Hematopoietic multipotent progenitor cell treated with erythropoietin and hydrocortisone succinate and interleukin-3 and kit ligand, for 6 days (in vitro differentiated cells): ENCODE measurements at regions not wholly inside any gene's neighbourhood (a gene's known extent, or its start where the extent isn't known, plus 50 kb on each side); places are given as distances from the start of the nearest gene placed in this dataset.
"Not testable (repeated sequence)": the region's sequence is repeated elsewhere in the genome, so short reads cannot be mapped to it uniquely, and the experiment has no call there.

Experiments used
- DNase-seq: peaks from one replicate; pipeline ENCODE4 v3.0.0-alpha.2; 2015

DNA sequence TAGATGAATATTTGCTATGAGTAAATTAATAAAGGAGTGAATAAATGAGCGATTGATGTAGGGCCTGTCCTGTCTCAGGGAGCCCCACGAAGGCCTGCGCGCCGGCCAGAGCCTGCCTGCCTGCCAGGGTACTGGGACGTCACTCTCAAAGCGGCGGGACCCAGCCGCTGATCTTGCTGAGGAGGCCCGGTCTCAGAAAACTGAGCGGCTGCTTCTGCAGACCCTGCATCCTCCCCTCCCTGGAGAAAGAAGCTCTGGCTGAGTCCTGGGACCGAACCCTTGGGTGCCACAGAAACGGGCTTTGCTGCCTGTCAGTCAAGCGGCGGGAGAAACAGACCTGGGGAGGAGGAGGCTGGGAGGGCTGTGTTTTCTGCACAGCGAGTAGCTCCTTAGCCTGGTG lies 91.6 kb upstream of the B3GAT1 start:
- no peak for DNase-seq

DNA sequence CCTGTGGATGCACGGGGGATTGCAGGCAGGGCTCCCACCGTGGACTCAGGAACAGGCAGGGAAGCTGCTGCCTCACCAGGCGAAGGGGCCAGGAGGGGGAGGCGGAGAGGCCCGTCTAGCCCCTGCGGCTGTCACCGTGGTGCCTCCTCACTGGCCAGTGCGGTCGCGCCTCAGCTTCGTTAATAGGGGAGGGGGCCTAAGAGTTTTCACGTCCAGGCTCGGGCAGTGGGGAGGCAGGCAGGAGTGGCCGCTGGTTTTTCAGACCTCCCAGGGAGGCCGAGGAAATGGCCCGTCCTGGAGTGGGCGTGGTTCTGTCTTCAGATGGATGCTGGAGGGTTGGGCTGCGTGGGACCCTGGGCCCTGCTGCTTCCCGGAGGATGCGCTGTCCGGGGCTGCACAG lies 91.1 kb upstream of the B3GAT1 start:
- DNase-seq = no peak

DNA sequence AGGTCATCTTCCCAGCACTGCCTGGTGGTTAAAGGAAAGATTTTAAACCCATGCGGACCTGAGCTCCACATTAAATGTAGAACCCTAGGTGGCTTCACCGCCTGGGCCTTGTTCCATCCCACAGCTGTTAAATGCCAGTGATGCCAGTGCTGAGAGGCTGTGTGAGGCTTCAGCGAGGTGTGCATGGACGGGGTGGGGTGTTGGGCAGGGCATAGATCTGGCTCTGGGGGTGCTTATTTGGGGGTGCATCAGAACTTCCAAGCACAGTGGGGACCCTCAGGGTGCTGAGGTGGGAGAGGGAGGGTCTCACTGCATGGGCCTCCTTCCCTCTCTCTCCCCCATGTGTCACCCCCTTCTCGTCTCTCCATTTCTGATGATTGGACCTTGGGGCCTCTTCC lies 90.1 kb upstream of the B3GAT1 start:
- no peak for DNase-seq

DNA sequence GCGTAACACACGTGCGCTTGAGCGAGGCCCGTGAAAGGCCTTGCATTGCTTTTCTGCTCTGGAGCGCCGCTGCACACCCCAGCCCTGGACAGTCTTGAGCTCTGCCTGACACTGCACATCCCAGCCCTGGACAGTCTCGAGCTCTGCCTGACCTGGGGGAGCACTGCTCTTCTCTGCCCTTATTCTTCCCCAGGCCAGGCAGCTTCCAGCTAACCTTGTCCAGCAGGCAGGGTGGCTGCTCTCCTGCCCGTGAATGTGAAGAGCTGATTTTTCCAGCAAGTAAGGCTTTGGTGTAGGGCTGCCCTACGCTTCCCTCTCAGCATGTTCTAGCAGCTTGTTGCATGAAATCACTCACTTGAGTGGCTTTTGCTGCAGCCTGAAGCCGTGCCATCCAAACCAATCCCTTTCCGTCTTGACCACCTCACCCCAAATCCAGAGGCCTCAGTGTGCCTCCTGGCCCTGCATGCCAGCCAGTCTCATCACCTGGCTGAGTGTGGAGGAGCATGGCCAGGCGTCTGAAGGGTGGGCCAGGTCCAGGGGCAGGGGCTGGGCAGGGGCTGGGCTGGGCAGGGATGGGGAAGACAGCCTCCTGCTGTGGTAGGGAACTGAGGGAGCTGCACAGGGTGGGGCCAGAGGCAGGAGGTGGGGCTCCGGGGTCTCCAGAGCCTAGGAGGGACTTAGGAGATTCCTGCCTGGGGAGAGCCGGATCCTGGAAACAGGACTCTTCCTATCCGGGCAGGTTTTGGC lies 89.5 kb upstream of the B3GAT1 start:
- DNase-seq = no peak

- DNase-seq = no peak
Measured at GRCh38 chr11:134500621-134501020, 88.6 kb upstream of the B3GAT1 start.

GRCh38 chr11:134499990-134500389 lies 87.9 kb upstream of the B3GAT1 start:
- no peak for DNase-seq

DNA sequence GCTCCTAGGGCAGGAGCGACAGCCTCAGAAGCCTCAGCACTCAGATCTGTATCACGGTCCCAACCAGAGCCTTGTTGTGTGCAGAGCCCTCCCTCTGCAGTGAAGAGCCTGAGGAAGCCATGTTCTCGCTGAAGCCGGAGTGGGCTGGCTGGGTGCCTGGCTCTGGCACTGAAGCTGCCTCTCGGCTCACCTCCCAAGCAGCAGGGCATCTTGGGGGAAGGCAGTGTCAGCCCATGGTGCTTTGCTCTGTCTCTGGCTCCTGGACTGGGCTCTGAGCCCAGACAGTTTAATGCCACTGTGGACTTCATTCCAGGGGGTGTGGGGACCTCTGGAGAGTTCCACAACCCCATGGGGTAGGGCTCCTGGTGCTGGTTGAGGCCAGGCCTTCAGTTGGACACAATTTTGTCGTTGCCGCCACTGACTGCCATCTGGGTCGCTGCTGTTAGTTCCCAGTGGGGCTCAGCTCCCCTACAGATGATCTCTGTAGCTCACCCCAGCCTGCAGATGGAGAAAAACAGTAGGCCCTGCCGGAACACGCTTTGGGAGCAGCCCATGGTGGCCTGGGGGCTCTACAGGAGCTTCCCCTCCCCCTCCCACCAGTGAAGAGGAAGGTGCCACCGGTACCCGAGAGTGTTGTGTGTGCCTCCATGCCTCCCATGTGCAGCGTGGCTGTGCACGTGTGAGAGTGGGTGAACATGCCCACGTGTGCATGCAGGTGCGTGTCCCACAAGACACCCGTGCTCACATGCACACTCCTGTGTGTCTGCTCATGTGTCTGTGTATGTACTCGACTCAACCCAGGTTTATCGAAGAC lies 86.5 kb upstream of the B3GAT1 start:
- DNase-seq = no peak

DNA sequence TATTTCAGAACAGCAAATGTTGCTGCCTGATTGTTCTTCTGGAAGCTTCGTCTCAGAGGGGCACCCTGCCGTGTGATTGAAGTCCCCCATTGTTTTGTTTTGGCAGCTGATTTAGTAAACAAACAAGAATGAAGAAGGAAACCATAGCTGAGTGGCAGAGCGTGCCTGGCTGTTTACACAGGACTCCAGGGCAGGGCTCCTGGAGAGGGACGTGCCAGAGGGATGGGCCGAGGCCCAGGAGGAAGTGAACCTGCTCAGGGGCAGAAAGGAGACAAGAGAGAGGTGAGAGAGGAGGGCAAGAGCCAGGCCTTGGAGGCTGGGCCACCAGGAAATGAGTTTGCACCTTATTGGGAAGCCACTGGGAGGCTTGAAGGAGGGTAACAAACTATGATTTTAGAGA lies 85.5 kb upstream of the B3GAT1 start:
- no peak for DNase-seq

DNA sequence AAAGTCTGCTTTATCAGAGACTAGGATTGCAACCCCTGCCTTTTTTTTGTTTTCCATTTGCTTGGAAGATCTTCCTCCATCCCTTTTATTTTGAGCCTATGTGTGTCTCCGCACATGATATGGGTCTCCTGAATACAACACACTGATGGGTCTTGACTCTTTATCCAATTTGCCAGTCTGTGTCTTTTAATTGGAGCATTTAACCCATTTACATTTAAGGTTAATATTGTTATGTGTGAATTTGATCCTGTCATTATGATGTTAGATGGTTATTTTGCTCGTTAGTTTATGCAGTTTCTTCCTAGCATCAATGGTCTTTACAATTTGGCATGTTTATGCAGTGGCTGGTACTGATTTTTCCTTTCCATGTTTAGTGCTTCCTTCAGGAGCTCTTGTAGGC lies 84.0 kb upstream of the B3GAT1 start:
- not testable (repeated sequence) for DNase-seq

GRCh38 chr11:134494395-134494794 lies 82.4 kb upstream of the B3GAT1 start:
- not testable (repeated sequence) for DNase-seq

DNA sequence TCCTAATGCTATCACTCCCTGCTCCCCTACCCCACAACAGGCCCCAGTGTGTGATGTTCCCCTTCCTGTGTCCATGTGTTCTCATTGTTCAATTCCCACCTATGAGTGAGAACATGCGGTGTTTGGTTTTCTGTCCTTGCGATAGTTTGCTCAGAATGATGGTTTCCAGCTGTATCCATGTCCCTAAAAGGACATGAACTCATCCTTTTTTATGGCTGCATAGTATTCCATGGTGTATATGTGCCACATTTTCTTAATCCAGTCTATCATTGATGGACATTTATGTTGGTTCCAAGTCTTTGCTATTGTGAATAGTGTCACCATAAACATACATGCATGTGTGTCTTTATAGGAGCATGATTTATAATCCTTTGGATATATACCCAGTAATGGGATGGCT lies 80.4 kb upstream of the B3GAT1 start:
- not testable (repeated sequence) for DNase-seq

DNA sequence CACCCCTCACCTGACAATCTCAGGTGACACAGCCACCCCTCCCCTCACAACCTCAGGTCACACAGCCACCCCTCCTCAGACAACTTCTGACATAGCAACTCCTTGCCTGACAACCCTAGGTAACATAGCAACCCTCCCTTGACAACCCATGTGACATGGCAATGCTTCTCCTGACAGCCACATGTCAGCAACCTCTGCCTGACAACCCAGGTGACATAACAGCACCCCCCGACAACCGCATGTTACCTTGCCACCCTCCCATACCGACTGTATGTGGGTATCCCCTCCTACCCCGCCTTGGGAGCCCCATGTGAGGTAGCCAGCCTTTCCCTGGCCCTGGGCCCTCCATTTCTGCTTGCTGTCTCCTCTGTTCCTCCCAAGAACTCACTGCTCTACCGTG lies 77.7 kb upstream of the B3GAT1 start:
- DNase-seq = no peak

GRCh38 chr11:134488913-134489312 lies 76.9 kb upstream of the B3GAT1 start:
- DNase-seq = no peak

DNA sequence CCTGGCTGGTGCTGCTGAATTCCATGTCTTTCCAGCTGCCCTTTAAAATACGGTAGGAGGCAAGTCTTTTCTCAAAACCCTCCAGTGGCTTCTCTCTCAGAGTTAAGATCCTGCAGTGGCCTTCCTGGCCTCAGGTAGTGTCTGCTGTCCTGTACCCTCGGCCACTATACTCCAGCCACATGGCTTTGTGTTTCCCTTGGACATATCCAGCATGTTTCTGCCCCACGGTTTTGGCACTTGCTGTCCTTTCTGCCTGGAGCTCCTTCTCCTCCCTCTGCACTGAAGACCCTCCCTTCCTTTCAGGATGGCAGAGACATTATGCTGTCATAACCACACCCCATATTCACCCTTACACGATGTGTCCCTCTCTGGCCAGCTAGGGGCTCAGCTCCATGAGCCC lies 76.5 kb upstream of the B3GAT1 start:
- DNase-seq = no peak

DNA sequence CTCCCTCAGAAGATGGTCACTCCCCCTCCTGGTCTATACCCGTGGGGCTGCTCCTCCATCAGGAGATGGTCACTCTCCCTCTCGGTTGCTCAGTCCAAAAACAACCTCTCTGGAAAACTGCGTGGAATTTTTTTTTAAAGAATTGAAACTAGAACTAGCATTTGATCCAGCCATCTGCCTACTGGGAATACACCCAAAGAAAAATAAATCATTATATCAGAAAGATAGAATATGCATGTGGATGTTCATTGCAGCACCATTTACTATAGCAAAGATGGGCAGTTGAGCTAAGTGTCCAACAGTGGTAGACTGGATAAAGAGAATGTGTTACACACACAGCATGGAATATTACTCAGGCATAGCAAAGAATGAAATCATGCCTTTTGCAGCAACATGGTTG lies 75.7 kb upstream of the B3GAT1 start:
- DNase-seq = no peak

- DNase-seq = no peak
Measured at GRCh38 chr11:134486704-134487103, 74.7 kb upstream of the B3GAT1 start.

- no peak for DNase-seq
Measured at GRCh38 chr11:134486106-134486505, 74.1 kb upstream of the B3GAT1 start.

DNA sequence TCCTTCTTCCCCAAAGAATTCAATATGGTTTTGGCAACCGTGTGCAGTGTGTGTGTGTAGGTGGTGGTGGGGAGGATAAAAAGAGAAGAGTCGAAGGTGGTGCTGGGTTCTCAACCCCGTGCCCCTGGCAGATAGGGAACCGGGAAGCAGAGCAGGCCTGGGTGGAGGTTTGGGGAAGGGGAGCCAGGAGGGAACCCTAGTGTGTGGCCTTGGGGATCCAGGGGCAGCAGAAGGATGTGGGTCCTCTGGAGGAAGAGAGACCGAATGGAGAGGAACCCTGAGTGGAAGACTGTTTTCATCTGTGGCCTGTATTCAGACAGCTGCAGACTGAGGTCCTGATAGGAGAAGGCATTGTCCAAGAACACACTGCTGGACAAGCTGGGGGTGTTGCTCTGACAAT lies 73.3 kb upstream of the B3GAT1 start:
- no peak for DNase-seq

- no peak for DNase-seq
Measured at GRCh38 chr11:134483857-134484256, 71.8 kb upstream of the B3GAT1 start.

DNA sequence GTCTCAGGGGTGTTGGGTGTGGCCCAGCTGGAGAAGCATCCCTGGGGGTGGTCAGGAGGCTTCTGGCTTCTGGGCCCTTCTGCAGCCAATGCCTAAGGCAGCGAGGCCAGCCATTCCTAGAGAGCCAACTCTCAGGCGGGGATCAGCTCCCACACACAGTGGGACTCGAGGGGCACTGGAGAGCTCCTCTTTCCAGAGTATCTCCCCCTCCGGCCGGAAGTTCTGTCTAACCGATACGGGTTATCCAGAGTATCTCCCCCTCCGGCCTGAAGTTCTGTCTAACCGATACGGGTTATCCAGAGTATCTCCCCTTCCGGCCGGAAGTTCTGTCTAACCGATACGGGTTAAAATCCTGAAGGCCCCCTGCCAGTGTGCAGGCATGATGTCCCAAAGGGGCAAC lies 71.2 kb upstream of the B3GAT1 start:
- DNase-seq = no peak

DNA sequence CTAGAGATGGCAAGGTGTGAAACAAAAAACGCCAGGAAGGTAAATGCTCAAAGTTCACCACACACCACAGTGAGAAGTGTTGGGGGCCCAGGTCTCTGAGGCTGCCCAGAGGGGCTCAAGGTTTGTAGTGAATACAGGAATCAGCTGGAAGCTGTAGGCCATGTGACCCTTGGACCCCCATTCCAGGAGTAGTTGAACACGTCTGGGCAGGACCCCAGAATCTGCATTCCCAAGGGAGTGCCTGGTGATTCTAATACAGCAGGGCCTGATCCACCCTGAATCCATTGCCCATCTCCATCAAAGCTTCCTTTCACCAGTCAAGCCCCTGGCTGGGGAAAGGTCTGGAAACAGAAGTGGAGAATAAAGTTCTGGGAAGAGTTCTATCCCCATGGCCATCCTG lies 70.8 kb upstream of the B3GAT1 start:
- no peak for DNase-seq

GRCh38 chr11:134481933-134482527 lies 70.0 kb upstream of the B3GAT1 start:
- DNase-seq = no peak

- DNase-seq = no peak
Measured at GRCh38 chr11:134481135-134481534, 69.1 kb upstream of the B3GAT1 start.

DNA sequence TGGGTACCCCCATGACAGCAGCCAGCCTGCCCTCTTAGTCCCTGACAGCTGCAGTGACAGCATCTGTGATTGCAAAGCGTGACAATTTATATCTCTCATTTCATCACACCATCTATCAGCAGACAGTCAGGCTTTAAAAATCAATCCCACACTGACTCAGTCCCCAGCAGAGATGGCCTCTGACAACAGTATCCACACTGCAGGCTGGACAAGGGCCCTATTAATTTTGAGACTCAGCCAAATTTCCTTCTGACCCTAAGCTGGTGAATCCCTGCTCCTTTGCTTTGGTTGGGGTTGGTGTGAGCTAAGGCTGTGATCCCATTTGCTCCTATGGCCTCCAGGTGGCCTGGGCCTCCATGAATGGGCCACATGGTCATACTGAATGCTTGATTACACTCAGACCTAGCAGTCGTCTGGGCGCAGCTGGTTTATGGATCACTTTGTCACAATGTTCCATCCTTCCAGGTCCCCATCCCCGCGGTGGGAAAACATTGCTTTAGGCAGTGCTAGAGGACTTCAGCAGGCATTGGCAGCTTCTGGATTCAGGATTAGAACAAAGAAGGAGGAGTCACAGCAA lies 68.2 kb upstream of the B3GAT1 start:
- DNase-seq = no peak
